B cell (primary cell): ENCODE measurements at regions not wholly inside any gene's neighbourhood (a gene's known extent, or its start where the extent isn't known, plus 50 kb on each side); places are given as distances from the start of the nearest gene placed in this dataset.

Source experiments
- ATAC-seq: fragments of 200-7000 bp; cut with Tn5 transposase; one replicate; pipeline ENCODE4 v1.10.0; 2021; ENCODE audit warnings: low read depth, mild to moderate bottlenecking, moderate number of reproducible peaks, moderate library complexity
- CTCF ChIA-PET: fragments of 350-600 bp; sonication (Branson Sonifier 250); formaldehyde crosslinking; loops from one replicate; lab custom pipeline; 2021; ENCODE audit warnings: antibody characterized with exemption, inconsistent platforms; lab: Charles Lee
- POLR2A ChIA-PET: fragments of 350-600 bp; sonication (Branson Sonifier 250); formaldehyde crosslinking; loops from one replicate; lab custom pipeline; 2021; ENCODE audit warnings: antibody characterized with exemption; lab: Charles Lee
- DNase-seq: peaks from one replicate; pipeline ENCODE4 v3.0.0; 2013
- H2AFZ ChIP-seq: 2 replicates; pipeline ENCODE4 v1.6.1; 2012; ENCODE audit warnings: mild to moderate bottlenecking, low read depth, low read length; ENCODE audit not compliant: insufficient read depth, poor library complexity, severe bottlenecking
- H3K27ac ChIP-seq, 2 donors: 1 replicate in 1 of 2; 2 replicates in 1 of 2; pipeline ENCODE4 v1.5.1; 2012 to 2013; ENCODE audit warnings: low read length in 2 of 2, mild to moderate bottlenecking in 2 of 2, moderate library complexity in 1 of 2
- H3K27me3 ChIP-seq, 4 experiments: fragments of 200-600 bp in 1 of 4; sonication (generic) in 1 of 4; replicated peaks in 1 of 4; 1 replicate in 2 of 4; 2 replicates in 2 of 4; pipeline versions ENCODE4 v1.6.1 to v1.7.0; 2013 to 2016; ENCODE audit warnings: low read length in 3 of 4, mild to moderate bottlenecking in 2 of 4, mixed read lengths in 1 of 4, moderate library complexity in 1 of 4; ENCODE audit not compliant: insufficient read depth in 4 of 4, control insufficient read depth in 3 of 4; ENCODE audit errors: control extremely low read depth in 1 of 4
- H3K36me3 ChIP-seq, 2 experiments: replicated peaks in 1 of 2; 1 replicate in 1 of 2; 2 replicates in 1 of 2; pipeline versions ENCODE4 v1.6.1 to v1.7.1; 2013; ENCODE audit warnings: low read length in 1 of 2; ENCODE audit not compliant: insufficient read depth in 2 of 2, control insufficient read depth in 1 of 2; ENCODE audit errors: control extremely low read depth in 1 of 2, extremely low read depth in 1 of 2
- H3K4me1 ChIP-seq, 2 donors: fragments of 200-600 bp in 1 of 2; sonication (generic) in 1 of 2; 1 replicate in 1 of 2; 2 replicates in 1 of 2; pipeline versions ENCODE4 v1.5.1 to v1.6.1; 2013 to 2017; ENCODE audit warnings: low read length in 2 of 2; ENCODE audit not compliant: control insufficient read depth in 2 of 2, insufficient read depth in 2 of 2
- H3K4me2 ChIP-seq: replicated peaks from 2 replicates; pipeline ENCODE3; 2012; ENCODE audit warnings: mild to moderate bottlenecking, low read depth, low read length; ENCODE audit not compliant: poor library complexity, severe bottlenecking
- H3K4me3 ChIP-seq, 5 experiments: fragments of 200-600 bp in 1 of 5; sonication (generic) in 1 of 5; 1 replicate in 3 of 5; 2 replicates in 2 of 5; pipeline versions ENCODE4 v1.5.1 to v1.7.0; 2011 to 2016; ENCODE audit warnings: low read length in 4 of 5, mild to moderate bottlenecking in 4 of 5, low read depth in 2 of 5, control low read depth in 1 of 5, moderate library complexity in 1 of 5; ENCODE audit not compliant: insufficient read depth in 1 of 5; ENCODE audit errors: control extremely low read depth in 1 of 5, extremely low read depth in 1 of 5
- H3K79me2 ChIP-seq: fragments of 200-600 bp; sonication (generic); one replicate; pipeline ENCODE4 v1.6.0; 2016; ENCODE audit warnings: low read length; ENCODE audit not compliant: control insufficient read depth, insufficient read depth
- H3K9ac ChIP-seq: fragments of 200-600 bp; sonication (generic); 2 replicates; pipeline ENCODE4 v1.6.1; 2017; ENCODE audit warnings: mild to moderate bottlenecking, low read length, moderate library complexity
- H3K9me3 ChIP-seq, 3 donors: one replicate each; pipeline versions ENCODE4 v1.6.1 to v1.7.1; 2013; ENCODE audit warnings: low read length in 2 of 3; ENCODE audit not compliant: control insufficient read depth in 2 of 3, insufficient read depth in 1 of 3; ENCODE audit errors: control extremely low read depth in 1 of 3
- H4K20me1 ChIP-seq: 2 replicates; pipeline ENCODE4 v1.6.0; 2012; ENCODE audit warnings: mild to moderate bottlenecking, low read length; ENCODE audit not compliant: insufficient read depth, control insufficient read depth, poor library complexity, severe bottlenecking
- H3K27ac Mint-ChIP-seq: one replicate; pipeline ENCODE4 v1.8.0; 2021; ENCODE audit warnings: mixed read lengths
- H3K27me3 Mint-ChIP-seq: one replicate; pipeline ENCODE4 v1.8.0; 2021; ENCODE audit warnings: mixed read lengths
- H3K4me1 Mint-ChIP-seq: one replicate; pipeline ENCODE4 v1.8.0; 2021; ENCODE audit warnings: mixed read lengths
- H3K4me3 Mint-ChIP-seq: one replicate; pipeline ENCODE4 v1.8.0; 2021; ENCODE audit warnings: mixed read lengths
- H3K9me3 Mint-ChIP-seq: one replicate; pipeline ENCODE4 v1.8.0; 2022; ENCODE audit warnings: mixed read lengths; ENCODE audit not compliant: insufficient read depth
- CTCF ChIP-seq: fragments of 200-600 bp; IDR thresholded peaks from one replicate; pipeline ENCODE4 v1.8.0; 2022; ENCODE audit warnings: antibody characterized with exemption, mild to moderate bottlenecking
- EZH2 ChIP-seq: IDR thresholded peaks from 2 replicates; pipeline ENCODE4 v1.6.1; 2012; ENCODE audit warnings: borderline replicate concordance, low read depth, mild to moderate bottlenecking, moderate library complexity, low read length; ENCODE audit not compliant: insufficient read depth, poor library complexity, severe bottlenecking
- WGBS: methylation state at CpG from one replicate; pipeline ENCODE4 v1.1.5; 2013; ENCODE audit warnings: missing lambda C conversion rate; ENCODE audit not compliant: insufficient coverage; 5-methylcytosine and 5-hydroxymethylcytosine counted together
- intact Hi-C: fragments of 100-400 bp; cut with micrococcal nuclease; formaldehyde crosslinking; loops from one replicate; pipeline ENCODE4 v1.10.0; 2022

- intact Hi-C loops, result no loop called here
- no peak overlapping the region for H3K27ac ChIP-seq
- no peak overlapping the region for H3K27ac Mint-ChIP-seq
- no peak for ATAC-seq
- ChIA-PET POLR2A (no interaction called here), CTCF (no interaction called here)
- H3K9me3 ChIP-seq, result peaks cover 0 to 10% (median 0%) of the 10 kb centered on the region in 3 donors
- no peaks in the 10 kb centered on the region for H3K9me3 Mint-ChIP-seq
- H3K9ac ChIP-seq, result no peak overlapping the region
- no peak overlapping the region for H2AFZ ChIP-seq
- no peaks in the 10 kb centered on the region for H3K79me2 ChIP-seq
- no peaks in the 10 kb centered on the region for H3K27me3 Mint-ChIP-seq
- no peak for DNase-seq
- H4K20me1 ChIP-seq, result no peaks in the 10 kb centered on the region
- H3K4me2 ChIP-seq, result no peak overlapping the region
- TF ChIP-seq CTCF (no peak), EZH2 (no peak)
- no peaks in the 10 kb centered on the region for H3K36me3 ChIP-seq
- H3K27me3 ChIP-seq, result no peaks in the 10 kb centered on the region
- H3K4me1 Mint-ChIP-seq, result no peaks in the 10 kb centered on the region
- H3K4me3 ChIP-seq, result no peak overlapping the region
- no peaks in the 10 kb centered on the region for H3K4me1 ChIP-seq
- H3K4me3 Mint-ChIP-seq, result no peak overlapping the region
- no CpG with 5 or more reads among the region's 2 CpGs for WGBS
These were observed 1218.7 kb downstream of the VRK1 start for GRCh38 chr14:98015921-98016320.

- ATAC-seq, result no peak
- intact Hi-C loops, result no loop called here
- H3K4me3 ChIP-seq, result no peak overlapping the region
- H3K4me1 ChIP-seq, result no peaks in the 10 kb centered on the region
- no peak for DNase-seq
- ChIA-PET POLR2A (no interaction called here), CTCF (no interaction called here)
- Mint-ChIP-seq H3K9me3 (no peaks in the 10 kb centered on the region), H3K27ac (no peak overlapping the region), H3K4me1 (no peaks in the 10 kb centered on the region), H3K4me3 (no peak overlapping the region), H3K27me3 (no peaks in the 10 kb centered on the region)
- no peak overlapping the region for H3K4me2 ChIP-seq
- no peak overlapping the region for H3K9ac ChIP-seq
- no peaks in the 10 kb centered on the region for H4K20me1 ChIP-seq
- H3K36me3 ChIP-seq, result no peaks in the 10 kb centered on the region
- peaks cover 0 to 12% (median 3%) of the 10 kb centered on the region in 3 donors for H3K9me3 ChIP-seq
- WGBS, result no CpG with 5 or more reads among the region's 2 CpGs
- no peaks in the 10 kb centered on the region for H3K79me2 ChIP-seq
- TF ChIP-seq CTCF, result no peak
- no peak for TF ChIP-seq EZH2
- H3K27ac ChIP-seq, result no peak overlapping the region
- H2AFZ ChIP-seq, result no peak overlapping the region
- no peaks in the 10 kb centered on the region for H3K27me3 ChIP-seq
These were observed 1221.4 kb downstream of the VRK1 start for GRCh38 chr14:98018628-98019027.
